NCI-H1092 treated with DMSO at 0.1 percent for 48 hours (cell line): ENCODE measurements at regions not wholly inside any gene's neighbourhood (a gene's known extent, or its start where the extent isn't known, plus 50 kb on each side); places are given as distances from the start of the nearest gene placed in this dataset.
"Not testable (repeated sequence)": the region's sequence is repeated elsewhere in the genome, so short reads cannot be mapped to it uniquely, and the experiment has no call there.

Experiments used
- DNase-seq: peaks from one replicate; lab custom pipeline; 2025; lab: John Stamatoyannopoulos, UW

DNA sequence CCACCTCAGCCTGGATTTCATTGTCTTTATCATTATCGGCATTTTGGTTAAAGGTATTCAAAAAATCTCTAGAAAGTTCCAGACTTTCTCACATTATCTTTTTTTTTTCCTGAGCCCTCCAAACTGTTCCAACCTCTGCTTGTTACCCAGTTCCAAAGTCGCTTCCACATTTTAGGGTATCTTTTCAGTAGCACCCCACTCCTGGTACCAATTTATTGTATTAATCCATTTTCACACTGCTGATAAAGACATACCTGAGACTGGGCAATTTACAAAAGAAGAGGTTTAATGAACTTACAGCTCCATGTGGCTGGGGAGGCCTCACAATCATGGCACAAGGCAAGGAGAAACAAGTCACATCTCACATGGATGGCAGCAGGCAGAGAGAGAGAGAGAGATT lies 145.5 kb upstream of the SSTR1 start:
- DNase-seq = not testable (repeated sequence)

DNA sequence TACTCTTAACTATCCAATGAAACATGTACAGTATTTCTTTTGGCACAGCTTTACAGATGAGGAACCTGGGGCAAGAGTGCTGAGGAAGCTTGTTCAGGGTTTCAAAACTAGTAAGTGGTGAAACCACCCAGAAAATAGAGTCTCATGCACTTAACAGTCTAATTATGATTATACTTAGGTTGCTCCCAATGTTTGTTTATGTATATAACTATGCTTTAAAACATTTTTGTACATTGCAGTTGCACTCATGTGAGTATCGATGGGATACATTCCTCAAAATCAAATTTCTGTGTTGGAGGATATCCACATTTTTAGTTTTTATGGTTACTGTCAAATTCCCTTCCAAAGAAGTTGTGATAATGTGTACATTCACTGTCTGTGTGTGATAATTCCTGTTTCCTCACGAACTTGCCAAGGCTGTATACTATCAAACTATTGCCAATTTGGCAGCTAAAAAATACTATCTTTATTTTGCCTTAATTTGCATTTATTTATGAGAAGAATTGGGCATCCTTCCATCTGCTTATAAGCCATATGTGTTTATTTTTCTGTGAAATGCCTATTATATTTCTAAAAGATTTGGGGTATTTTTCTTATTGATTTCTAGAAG lies 143.9 kb upstream of the SSTR1 start:
- no peak for DNase-seq

DNA sequence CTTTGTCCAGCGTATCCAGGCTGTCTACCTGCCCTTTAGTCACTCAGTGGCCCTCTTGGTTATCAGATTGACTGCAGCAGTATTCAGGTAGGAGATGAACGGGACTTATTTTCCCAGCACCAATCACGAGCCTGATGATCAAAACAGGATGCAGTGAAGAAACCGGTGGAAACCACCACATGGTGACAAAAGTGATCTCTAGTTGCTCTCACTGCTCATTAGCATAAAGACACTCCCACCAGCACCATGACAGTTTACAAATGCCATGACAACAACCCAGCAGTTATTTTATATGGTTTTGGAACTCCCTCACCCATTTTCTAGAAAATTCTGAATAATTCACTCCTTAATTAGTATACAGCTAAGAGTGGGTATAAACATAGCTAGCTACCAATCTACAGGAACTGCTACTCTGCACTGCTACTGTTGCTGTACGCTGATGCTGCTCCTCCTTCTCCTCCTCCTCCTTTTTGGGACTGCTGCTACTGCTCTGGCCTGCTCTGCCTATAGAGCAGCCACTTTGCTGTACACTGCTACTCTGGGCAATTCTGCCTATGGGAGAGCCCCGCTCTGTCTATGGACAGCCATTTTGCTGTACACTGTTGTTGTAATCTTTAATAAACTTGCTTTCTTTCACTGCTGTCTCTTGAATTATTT lies 142.5 kb upstream of the SSTR1 start:
- DNase-seq = no peak

DNA sequence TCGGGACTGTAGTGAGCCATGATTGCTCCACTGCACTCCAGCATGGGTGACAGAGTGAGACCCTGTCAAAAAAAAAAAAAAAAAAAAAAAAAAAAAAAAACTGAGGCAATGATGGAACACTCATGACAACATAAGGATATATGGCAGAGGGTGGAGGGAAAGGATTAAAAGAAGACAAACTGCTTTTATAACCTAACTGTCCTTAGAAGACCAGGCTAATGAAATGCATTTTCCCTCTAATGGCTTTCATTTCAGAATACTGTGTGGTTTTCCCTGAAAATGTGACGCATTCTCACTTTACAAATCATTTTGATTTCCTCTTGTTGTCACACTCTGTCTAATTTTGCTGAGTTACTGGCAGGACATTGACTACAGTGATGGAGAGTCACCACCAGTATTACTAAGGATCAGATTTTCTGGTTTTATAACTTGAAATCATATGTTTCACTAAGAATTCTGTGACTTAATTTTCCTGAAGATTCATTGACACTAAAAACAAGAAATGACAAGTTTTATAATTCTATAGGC lies 137.6 kb upstream of the SSTR1 start:
- no peak for DNase-seq

DNA sequence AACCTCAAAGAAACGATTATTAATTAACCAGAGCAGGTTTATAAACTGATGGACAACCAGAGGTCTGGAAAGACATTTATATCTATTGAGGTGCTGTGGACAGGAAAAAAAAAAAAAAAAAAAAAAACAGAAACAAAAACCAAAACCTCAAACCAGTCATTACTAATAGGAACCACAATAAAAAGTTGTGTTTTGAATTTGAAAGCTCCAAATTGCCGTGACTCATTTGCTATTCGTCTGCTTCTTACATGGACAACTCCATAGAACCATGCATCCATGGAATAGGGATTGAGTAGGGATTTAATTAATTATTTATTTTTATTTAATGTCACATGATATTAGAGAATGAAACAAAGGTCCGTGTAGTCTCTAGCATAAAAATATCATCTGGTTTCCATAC lies 134.1 kb upstream of the SSTR1 start:
- DNase-seq = no peak

DNA sequence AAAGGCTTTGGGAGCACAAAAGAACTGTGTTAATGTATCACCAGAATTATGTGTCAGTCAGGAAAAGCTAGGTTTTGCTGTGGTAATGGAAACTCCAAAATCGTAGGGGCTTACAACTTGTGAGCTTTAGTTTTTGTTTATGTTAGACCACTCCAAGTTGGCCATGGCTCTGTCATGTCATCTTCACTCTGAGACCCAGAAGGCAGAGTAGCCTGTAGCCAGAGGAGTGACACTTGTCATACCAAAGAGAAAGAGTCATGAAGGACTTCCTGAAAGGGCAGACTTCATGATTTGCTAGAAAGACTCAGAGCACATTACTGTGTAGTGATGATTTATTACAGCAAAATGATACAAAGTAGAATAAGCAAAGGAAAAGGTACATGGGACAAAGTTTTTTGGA lies 133.6 kb upstream of the SSTR1 start:
- no peak for DNase-seq

DNA sequence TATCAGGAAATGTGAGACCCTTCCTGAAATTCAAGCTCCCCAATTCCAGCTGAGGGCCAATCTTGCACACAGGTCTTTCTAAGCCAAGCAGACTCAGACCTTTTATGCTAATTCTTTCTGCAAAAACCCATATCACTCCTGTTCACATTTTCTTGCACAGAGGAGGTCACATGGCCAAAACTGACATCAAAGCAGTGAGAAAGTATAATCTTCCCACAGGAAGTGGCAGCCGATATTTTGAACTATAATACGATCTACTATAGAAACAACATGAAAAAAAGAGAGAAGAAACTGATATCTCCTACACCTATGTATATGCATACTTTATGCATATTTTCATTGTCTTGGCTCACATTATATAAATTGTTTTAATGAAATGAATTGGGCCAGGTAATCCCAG lies 132.9 kb upstream of the SSTR1 start:
- no peak for DNase-seq

DNA sequence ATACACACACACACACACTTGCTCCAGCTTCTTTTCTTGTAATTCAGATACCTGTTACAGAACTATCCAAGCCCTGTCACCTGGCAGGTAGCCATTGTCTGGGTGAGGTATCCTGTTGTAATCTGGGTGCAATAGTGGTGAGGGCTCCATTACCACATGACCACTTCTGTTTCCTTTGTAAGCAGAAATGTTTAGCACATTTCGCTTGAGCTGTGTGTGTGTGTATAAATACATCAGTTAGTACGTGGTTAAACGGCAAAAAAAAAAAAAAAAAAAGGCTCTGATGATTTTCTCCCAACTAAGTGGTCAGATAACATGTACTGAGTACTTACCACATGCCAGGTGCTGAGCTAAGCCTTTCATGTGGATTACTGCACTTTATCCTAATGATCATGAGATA lies 129.3 kb upstream of the SSTR1 start:
- DNase-seq = no peak

DNA sequence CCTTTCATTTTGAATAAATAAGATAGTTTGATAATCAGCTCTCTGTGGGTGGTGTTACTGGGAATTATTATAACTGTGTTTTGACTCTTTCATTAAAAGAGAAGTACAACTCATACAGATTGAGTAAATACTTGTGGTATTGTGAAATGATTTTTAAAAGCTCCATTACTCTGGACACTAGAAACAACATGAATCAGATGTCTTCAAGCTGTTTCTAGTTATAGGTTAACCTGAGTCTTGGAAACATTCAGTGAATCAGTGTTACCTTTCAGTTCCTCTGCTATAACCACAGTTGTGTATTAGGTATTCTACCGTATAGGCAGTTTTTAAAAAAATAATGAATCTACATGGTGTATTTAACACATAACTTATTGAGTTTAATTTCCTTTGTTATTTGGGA lies 128.4 kb upstream of the SSTR1 start:
- DNase-seq = no peak

DNA sequence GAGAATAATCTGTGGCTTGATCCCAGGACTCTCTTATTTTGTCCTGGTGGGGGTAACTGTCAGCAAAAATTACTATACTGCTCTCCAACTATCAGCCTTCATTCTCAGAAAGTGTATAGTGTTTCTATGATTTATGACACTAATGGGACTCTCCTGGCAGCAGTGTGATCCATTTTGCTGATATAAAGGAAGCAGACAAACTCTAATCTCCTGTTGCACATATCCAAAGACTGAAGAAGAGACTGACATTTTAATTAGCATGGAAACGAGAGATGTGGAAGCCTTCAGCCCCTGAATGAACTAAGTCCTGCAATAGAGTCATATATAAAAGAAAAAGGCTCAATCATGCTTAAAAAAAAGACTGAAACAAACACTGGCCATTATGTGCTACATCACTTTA lies 127.8 kb upstream of the SSTR1 start:
- no peak for DNase-seq

DNA sequence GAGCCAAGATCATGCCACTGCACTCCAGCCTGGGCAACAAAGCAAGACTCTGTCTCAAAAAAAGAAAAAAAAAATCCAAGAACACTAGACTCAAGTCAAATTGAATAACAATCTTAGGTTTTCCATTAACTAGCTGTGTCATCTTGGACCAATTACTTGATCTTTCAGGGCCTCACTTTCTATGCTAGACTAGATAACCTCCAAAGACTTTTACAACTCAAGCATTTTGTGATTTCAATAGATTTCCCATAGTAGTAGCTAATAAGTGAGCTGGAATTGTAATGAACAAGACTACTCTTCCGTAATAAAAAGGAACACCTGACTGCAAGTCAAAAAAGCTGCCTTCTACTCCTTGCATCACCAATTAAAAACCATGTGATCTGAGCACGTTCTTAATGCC lies 127.0 kb upstream of the SSTR1 start:
- no peak for DNase-seq

DNA sequence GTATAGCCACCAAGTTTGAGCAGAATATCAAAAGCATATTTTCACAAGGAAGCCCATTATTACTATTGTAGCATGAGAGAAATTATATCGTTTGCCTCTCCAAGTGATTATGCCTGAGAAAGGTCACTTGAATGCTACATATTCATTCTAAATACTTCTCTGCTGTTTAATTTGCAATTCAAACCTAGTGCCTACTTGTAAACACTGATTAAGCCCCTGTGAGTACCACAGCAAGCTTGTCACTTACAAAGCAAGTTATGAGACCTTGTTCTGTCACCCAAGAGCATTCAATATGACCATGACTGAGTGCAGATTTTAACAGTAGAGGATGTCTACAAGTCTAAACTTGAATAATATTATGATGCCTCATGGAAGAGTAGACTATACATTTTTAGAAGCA lies 124.7 kb upstream of the SSTR1 start:
- DNase-seq = no peak

DNA sequence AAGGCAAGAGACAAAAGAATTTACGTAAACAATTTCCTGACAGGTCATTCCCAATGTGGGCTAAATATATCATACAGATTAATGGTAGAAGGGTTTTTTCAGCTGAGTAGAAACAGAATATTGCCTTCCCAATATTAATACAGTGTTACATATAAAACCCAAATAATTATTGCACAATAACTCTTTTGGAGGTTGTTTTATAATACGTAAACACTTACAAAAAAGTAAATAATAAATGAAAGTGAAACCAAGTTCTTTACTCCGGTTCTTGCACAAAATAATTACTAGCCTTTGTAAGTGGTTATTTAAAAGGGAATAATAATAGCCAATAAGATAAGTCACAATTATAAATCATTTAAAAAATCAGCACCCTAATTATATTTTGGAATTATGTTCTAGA lies 118.6 kb upstream of the SSTR1 start:
- no peak for DNase-seq

DNA sequence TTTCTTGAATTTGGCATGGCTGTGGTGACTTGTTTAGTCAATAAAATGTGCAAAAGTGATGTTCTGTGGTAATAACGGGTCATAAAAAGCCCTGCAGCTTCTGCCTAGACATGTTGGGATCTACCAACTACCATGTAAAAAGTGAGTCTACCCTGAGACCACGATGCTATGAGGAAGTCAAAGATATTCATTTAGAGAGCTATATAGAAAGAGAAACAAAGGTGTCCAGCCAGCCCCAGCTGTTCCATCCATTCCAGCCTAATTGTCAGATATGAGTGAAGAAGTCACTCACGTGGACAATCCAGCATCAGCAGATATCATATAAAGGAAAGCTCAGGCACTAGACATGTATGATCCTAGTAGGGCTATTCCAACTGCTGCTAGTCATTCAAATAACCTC lies 117.2 kb upstream of the SSTR1 start:
- DNase-seq = no peak

DNA sequence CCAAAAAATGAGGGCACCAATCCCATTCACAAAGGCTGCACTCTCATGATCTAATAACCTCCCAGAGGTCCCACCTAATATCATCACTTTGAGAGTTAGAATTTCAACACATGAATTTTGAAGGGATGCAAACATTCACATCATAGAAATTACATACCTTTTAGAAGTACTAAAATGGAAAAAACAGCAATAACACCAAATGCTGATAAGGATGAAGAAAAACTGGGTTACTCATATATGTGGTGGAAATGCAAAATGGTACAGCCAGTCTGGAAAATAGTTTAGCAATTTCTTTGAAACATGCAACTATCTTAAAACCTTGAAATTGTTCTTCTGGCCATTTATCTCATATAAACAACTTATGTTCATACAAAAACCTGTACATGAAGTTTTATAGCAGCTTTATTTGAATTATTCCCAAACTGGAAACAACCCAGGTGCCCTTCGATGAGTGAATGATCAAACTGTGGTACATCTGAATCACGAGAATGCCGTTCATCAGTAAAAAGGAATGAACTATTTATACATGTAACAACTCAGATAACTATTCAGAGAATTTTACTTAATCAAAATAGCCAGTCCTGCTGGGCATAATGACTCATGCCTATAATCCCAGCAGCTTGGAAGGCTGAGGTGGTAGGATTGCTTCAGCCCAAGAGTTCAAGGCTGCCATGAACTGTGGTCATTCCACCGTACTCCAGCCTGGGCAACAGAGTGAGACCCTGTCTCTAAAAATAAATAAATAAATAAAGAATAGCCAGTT lies 109.4 kb upstream of the SSTR1 start:
- no peak for DNase-seq

DNA sequence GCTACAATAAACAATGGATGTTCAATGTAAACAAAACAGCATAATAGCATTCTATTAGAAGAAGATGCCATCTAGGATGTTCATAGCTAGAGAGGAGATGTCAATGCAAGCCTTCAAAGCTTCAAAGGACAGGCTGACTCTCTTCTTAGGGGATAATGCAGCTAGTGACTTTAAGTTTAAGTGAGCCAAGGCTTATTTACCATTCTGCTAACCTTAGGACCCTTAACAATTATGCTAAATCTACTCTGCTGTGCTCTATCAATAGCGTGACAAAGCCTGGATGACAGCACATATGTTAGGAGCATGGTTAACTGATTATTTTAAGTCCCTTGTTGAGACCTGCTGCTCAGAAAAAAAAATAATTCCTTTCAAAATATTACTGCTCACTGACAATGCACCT lies 106.0 kb upstream of the SSTR1 start:
- DNase-seq = no peak

DNA sequence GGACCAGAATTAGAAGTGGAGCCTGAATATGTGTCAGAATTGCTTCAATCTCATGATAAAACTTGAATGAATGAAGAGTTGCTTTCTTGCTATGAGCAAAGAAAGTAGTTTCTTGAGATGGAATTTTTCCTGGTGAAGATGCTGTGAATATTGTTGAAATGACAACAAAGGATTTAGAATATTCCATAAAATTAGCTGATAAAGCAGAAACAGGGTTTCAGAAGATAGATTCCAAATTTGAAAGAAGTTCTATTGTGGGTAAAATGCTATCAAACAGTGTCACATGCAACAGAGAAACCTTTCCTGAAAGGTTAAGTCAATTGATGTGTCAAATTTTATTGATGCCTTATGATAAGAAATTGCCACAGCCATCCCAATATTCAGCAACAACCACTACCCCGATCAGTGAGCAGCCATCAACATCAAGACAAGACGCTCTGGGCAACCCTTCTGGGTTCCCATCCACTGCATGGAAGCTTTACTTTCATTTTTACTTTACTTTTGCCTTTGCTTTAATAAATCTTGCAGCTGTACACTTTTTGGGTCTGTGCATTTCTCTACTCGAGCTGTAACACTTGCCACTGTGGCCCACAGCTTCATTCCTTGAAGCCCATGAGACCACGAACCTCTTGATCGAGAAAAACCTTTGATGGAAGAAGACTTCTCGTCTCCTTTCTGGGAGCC lies 104.0 kb upstream of the SSTR1 start:
- no peak for DNase-seq

DNA sequence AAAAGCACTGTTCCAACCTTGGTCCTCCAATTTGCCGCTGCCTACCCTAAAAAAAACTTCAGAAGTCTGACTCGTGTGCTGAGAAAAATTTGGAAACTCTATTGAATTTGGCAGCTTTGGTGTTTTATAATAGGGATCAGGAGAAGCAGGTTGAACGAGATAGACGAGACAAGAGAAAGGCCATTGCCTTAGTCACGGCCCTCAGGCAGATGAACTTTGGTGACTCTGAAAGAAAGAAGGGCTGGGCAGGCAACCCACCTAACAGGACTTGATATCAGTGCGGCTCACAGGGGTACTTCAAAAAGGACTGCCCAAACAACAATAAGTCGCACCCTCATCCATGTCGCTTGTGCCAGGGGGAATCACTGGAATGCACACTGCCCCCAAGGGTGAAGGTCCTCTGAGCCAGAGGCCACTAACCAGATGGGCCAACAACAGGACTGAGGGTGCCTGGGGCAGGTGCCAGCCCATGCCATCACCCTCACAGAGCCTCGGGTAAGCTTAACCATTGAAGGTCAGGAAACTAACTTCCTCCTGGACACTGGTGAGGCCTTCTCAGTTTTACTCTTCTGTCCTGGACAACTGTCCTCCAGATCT lies 102.5 kb upstream of the SSTR1 start:
- no peak for DNase-seq

DNA sequence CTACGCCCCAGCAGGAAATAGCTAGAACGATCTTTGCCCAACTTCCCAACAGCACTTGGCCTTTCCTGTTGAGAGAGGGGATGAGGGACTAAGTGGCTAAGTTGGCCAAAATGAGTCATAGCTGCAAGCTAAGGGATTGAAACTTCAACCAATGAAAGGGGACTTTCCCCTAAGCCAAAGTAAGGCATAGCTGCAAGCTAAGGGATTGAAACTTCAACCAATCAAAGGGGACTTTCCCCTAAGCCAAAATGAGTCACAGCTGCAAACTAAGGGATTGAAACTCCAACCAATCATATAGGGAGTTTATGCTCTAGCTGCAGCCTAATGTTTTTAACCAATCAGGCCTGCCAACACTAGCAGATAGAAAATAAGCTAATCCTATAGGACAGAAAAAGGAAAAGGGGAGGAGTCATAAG lies 100.5 kb upstream of the SSTR1 start:
- no peak for DNase-seq

DNA sequence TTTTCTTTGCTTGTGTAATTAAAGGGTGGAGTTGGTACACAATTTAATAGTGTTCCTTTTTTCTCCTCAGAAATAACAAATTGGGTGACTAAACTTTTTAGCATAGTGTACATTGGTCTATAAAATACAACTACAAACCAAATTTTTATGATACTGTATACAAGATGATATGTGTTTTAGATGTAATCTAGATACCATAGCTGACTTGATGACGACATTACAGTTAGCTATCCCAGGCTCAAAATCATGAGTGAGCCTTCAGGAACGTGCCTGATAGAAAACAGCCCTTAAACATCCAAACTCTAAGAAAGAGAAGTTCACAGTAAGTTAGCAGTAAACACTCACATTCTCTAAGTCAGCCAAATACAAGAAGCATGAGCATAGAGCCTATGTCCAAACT lies 99.0 kb upstream of the SSTR1 start:
- no peak for DNase-seq

DNA sequence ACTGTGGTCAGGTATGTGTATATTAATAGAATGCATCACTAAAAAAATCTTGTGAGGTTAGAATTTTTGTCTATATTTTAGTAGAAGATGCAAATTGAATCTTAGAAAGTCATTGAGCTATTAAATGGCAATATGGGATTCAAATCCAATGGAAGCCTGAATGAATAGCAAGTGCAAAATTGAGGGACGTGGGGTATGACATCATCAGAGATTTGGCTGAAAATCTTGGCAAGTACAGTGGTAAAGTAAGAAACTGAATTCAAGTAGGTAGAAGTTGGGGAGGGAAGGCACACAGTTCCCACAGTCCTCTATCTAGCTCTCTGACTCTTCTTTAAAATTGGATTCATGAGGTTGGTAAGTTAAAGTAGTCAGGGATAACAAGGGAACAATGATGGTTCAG lies 97.4 kb upstream of the SSTR1 start:
- no peak for DNase-seq

DNA sequence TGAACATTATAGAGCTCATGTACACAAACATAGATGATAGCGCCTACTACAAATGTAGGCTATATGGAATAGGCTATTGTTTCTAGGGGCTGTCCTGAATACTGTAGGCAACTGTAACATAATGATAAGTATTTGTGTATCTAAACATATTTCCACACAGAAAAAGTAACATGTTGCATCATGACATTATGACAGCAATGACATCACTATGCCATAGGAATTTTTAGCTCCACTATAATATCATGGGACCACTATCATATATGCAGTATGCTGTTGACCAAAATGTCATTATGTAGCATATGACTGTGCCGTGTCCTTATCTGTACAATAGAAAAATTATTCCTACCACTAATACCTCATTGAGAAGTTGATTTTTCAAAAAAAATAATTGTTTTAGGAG lies 96.7 kb upstream of the SSTR1 start:
- DNase-seq = no peak
